ENCODE measurements at regions not wholly inside any gene's neighbourhood (a gene's known extent, or its start where the extent isn't known, plus 50 kb on each side); places are given as distances from the start of the nearest gene placed in this dataset.

DNA sequence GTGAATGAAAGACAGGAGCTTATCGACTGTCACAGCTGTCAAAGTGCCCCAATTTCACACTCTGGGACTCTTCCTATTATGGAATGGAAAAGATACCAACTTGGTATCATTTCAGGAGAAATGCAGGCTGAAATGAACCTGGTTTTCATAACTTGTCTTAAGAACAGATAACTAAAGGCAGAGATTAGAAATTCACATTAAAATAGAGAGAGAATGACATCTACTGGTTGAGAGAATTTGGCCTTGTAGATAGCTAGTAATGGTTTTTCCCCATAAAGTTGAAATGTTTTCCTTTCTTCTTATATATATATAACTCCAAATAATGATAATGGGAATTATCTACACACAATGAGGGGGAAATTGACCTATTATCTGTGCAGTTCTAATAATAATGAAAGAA, 600.2 kb upstream of the CCNG1 start:
- Histone ChIP-seq H3K18ac (ENCODE audit: low read length) (no peak overlapping the region), H3K14ac (ENCODE audit: low read length) (no peak overlapping the region), H3K4me2 (ENCODE audit: low read length) (no peak overlapping the region), H3K9ac (ENCODE audit: low read length) (no peak overlapping the region), H4K8ac (ENCODE audit: low read depth, low read length) (no peak overlapping the region), H2AFZ (ENCODE audit: insufficient read depth, low read length, poor library complexity) (no peak overlapping the region), H3K4ac (ENCODE audit: low read depth, low read length) (no peak overlapping the region), H3K23ac (ENCODE audit: low read length) (no peak overlapping the region), H3K4me1 (ENCODE audit: control insufficient read depth in 1 of 2, insufficient read depth in 2 of 2, low read length in 2 of 2) (no peaks in the 10 kb centered on the region), H3K27ac (ENCODE audit: low read depth, low read length) (no peak overlapping the region), H4K12ac (ENCODE audit: low read depth, low read length) (no peak overlapping the region), H3K27me3 (ENCODE audit: insufficient read depth, low read length) (no peaks in the 10 kb centered on the region), H3K79me2 (ENCODE audit: control insufficient read depth, insufficient read depth, low read length, poor library complexity) (no peaks in the 10 kb centered on the region), H3K4me3 (ENCODE audit: low read depth, low read length) (no peak overlapping the region), H2BK120ac (ENCODE audit: insufficient read depth, low read length, poor library complexity) (no peak overlapping the region), H2BK12ac (ENCODE audit: low read length) (no peak overlapping the region), H3K36me3 (ENCODE audit: control insufficient read depth in 1 of 2, insufficient read depth in 2 of 2, low read length in 2 of 2) (no peaks in the 10 kb centered on the region), H4K91ac (ENCODE audit: low read depth, low read length) (no peak overlapping the region), H2AK5ac (ENCODE audit: low read length) (no peak overlapping the region), H3K9me3 (ENCODE audit: insufficient read depth, low read depth, low read length) (no peaks in the 10 kb centered on the region), H3K79me1 (ENCODE audit: low read length) (no peaks in the 10 kb centered on the region), H2BK5ac (ENCODE audit: low read depth, low read length, poor library complexity) (no peak overlapping the region)
- WGBS (ENCODE audit: extremely low coverage, insufficient coverage, insufficient read length) = no CpG with 5 or more reads among the region's 1 CpG
- no peak for DNase-seq

DNA sequence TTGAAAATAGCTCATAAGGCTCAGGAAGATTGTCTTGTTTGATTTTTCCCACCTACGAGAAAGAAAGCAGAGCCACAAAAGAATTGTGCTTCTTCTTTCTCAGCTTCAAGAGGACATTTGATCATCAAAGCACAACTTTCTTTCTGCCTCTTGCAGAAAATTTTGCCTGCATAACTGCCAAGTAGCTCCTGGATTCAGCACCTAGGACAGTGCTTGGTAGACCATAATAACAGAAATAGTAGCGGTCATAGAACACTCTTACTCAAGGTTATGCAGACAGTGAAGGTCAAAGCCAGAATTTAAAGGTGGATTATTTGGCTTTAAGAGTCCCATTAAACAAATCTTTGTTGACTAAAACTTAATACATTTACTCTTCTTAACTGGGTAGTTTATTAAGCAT, 594.7 kb upstream of the CCNG1 start:
- no peak overlapping the region for H2BK5ac ChIP-seq (ENCODE audit: low read depth, low read length, poor library complexity)
- H4K8ac ChIP-seq (ENCODE audit: low read depth, low read length) = no peak overlapping the region
- no peaks in the 10 kb centered on the region for H3K9me3 ChIP-seq (ENCODE audit: insufficient read depth, low read depth, low read length)
- no peak overlapping the region for H2AFZ ChIP-seq (ENCODE audit: insufficient read depth, low read length, poor library complexity)
- no peak overlapping the region for H3K4ac ChIP-seq (ENCODE audit: low read depth, low read length)
- no peak overlapping the region for H3K4me2 ChIP-seq (ENCODE audit: low read length)
- no peak overlapping the region for H2AK5ac ChIP-seq (ENCODE audit: low read length)
- H2BK12ac ChIP-seq (ENCODE audit: low read length) = no peak overlapping the region
- no peak overlapping the region for H4K91ac ChIP-seq (ENCODE audit: low read depth, low read length)
- H3K79me1 ChIP-seq (ENCODE audit: low read length) = no peaks in the 10 kb centered on the region
- no peak overlapping the region for H3K23ac ChIP-seq (ENCODE audit: low read length)
- DNase-seq = no peak
- H3K27me3 ChIP-seq (ENCODE audit: insufficient read depth, low read length) = no peaks in the 10 kb centered on the region
- H2BK120ac ChIP-seq (ENCODE audit: insufficient read depth, low read length, poor library complexity) = no peak overlapping the region
- H4K12ac ChIP-seq (ENCODE audit: low read depth, low read length) = no peak overlapping the region
- WGBS (ENCODE audit: extremely low coverage, insufficient coverage, insufficient read length) = no CpG with 5 or more reads among the region's 2 CpGs
- H3K9ac ChIP-seq (ENCODE audit: low read length) = no peak overlapping the region
- H3K79me2 ChIP-seq (ENCODE audit: control insufficient read depth, insufficient read depth, low read length, poor library complexity) = no peaks in the 10 kb centered on the region
- no peak overlapping the region for H3K27ac ChIP-seq (ENCODE audit: low read depth, low read length)
- H3K36me3 ChIP-seq (ENCODE audit: control insufficient read depth in 1 of 2, insufficient read depth in 2 of 2, low read length in 2 of 2) = no peaks in the 10 kb centered on the region
- no peaks in the 10 kb centered on the region for H3K4me1 ChIP-seq (ENCODE audit: control insufficient read depth in 1 of 2, insufficient read depth in 2 of 2, low read length in 2 of 2)
- H3K18ac ChIP-seq (ENCODE audit: low read length) = no peak overlapping the region
- H3K4me3 ChIP-seq (ENCODE audit: low read depth, low read length) = no peak overlapping the region
- no peak overlapping the region for H3K14ac ChIP-seq (ENCODE audit: low read length)

DNA sequence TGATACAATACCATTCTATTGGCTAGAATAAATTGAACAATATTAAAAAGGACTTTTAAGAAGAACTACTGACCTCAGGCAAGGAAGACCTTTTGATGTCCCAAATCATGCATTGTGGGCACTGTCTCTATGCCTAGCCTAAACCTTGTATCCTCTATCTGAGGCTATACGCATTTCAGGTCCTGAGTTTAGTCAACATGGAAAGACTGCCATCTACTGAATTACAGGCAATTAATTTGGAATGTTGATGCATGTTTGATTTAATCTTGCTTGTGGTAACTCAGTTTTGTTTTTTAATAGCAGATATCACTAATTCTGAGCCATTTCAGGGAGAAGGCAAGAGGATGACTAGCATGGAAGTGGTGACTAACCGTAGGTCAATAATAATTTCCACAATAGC, 585.3 kb upstream of the CCNG1 start:
- Histone ChIP-seq H3K79me1 (ENCODE audit: low read length) (no peaks in the 10 kb centered on the region), H3K14ac (ENCODE audit: low read length) (no peak overlapping the region), H2AFZ (ENCODE audit: insufficient read depth, low read length, poor library complexity) (no peak overlapping the region), H3K4ac (ENCODE audit: low read depth, low read length) (no peak overlapping the region), H4K8ac (ENCODE audit: low read depth, low read length) (no peak overlapping the region), H3K79me2 (ENCODE audit: control insufficient read depth, insufficient read depth, low read length, poor library complexity) (no peaks in the 10 kb centered on the region), H3K23ac (ENCODE audit: low read length) (no peak overlapping the region), H3K18ac (ENCODE audit: low read length) (no peak overlapping the region), H3K4me2 (ENCODE audit: low read length) (no peak overlapping the region), H2AK5ac (ENCODE audit: low read length) (no peak overlapping the region), H3K27me3 (ENCODE audit: insufficient read depth, low read length) (no peaks in the 10 kb centered on the region), H2BK12ac (ENCODE audit: low read length) (no peak overlapping the region), H4K12ac (ENCODE audit: low read depth, low read length) (no peak overlapping the region), H2BK120ac (ENCODE audit: insufficient read depth, low read length, poor library complexity) (no peak overlapping the region), H3K4me3 (ENCODE audit: low read depth, low read length) (no peak overlapping the region), H3K27ac (ENCODE audit: low read depth, low read length) (no peak overlapping the region), H3K4me1 (ENCODE audit: control insufficient read depth in 1 of 2, insufficient read depth in 2 of 2, low read length in 2 of 2) (no peaks in the 10 kb centered on the region), H3K36me3 (ENCODE audit: control insufficient read depth in 1 of 2, insufficient read depth in 2 of 2, low read length in 2 of 2) (no peaks in the 10 kb centered on the region), H3K9ac (ENCODE audit: low read length) (no peak overlapping the region), H2BK5ac (ENCODE audit: low read depth, low read length, poor library complexity) (no peak overlapping the region), H4K91ac (ENCODE audit: low read depth, low read length) (no peak overlapping the region), H3K9me3 (ENCODE audit: insufficient read depth, low read depth, low read length) (no peaks in the 10 kb centered on the region)
- no CpG with 5 or more reads among the region's 2 CpGs for WGBS (ENCODE audit: extremely low coverage, insufficient coverage, insufficient read length)
- no peak for DNase-seq

DNA sequence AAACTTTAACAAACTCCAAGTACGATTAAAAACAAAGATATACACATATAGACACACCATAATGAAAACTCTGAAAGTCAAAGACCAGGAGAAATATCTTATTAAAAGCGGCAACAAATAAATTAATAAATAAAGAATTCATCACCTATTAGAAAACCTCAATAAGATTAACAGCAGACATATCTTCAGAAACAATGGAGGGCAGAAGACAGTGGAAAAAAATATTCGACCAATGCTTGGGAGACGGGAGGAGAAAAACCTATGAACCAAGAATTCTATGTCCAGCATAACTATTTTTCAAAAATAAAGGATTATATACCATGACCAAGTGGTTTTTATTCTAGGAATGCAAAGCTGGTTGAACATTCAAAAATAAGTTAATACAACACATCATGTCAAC, 578.6 kb upstream of the CCNG1 start:
- Histone ChIP-seq H3K79me1 (ENCODE audit: low read length) (no peaks in the 10 kb centered on the region), H3K23ac (ENCODE audit: low read length) (no peak overlapping the region), H3K27ac (ENCODE audit: low read depth, low read length) (no peak overlapping the region), H3K9me3 (ENCODE audit: insufficient read depth, low read depth, low read length) (no peaks in the 10 kb centered on the region), H2AFZ (ENCODE audit: insufficient read depth, low read length, poor library complexity) (no peak overlapping the region), H2AK5ac (ENCODE audit: low read length) (no peak overlapping the region), H3K4me2 (ENCODE audit: low read length) (no peak overlapping the region), H3K4me3 (ENCODE audit: low read depth, low read length) (no peak overlapping the region), H2BK5ac (ENCODE audit: low read depth, low read length, poor library complexity) (no peak overlapping the region), H3K4me1 (ENCODE audit: control insufficient read depth in 1 of 2, insufficient read depth in 2 of 2, low read length in 2 of 2) (no peaks in the 10 kb centered on the region), H3K4ac (ENCODE audit: low read depth, low read length) (no peak overlapping the region), H3K18ac (ENCODE audit: low read length) (no peak overlapping the region), H3K36me3 (ENCODE audit: control insufficient read depth in 1 of 2, insufficient read depth in 2 of 2, low read length in 2 of 2) (no peaks in the 10 kb centered on the region), H3K79me2 (ENCODE audit: control insufficient read depth, insufficient read depth, low read length, poor library complexity) (no peaks in the 10 kb centered on the region), H4K91ac (ENCODE audit: low read depth, low read length) (no peak overlapping the region), H3K27me3 (ENCODE audit: insufficient read depth, low read length) (no peaks in the 10 kb centered on the region), H3K9ac (ENCODE audit: low read length) (no peak overlapping the region), H4K12ac (ENCODE audit: low read depth, low read length) (no peak overlapping the region), H3K14ac (ENCODE audit: low read length) (no peak overlapping the region), H2BK120ac (ENCODE audit: insufficient read depth, low read length, poor library complexity) (no peak overlapping the region), H2BK12ac (ENCODE audit: low read length) (no peak overlapping the region), H4K8ac (ENCODE audit: low read depth, low read length) (no peak overlapping the region)
- no CpG with 5 or more reads among the region's 4 CpGs for WGBS (ENCODE audit: extremely low coverage, insufficient coverage, insufficient read length)
- no peak for DNase-seq

DNA sequence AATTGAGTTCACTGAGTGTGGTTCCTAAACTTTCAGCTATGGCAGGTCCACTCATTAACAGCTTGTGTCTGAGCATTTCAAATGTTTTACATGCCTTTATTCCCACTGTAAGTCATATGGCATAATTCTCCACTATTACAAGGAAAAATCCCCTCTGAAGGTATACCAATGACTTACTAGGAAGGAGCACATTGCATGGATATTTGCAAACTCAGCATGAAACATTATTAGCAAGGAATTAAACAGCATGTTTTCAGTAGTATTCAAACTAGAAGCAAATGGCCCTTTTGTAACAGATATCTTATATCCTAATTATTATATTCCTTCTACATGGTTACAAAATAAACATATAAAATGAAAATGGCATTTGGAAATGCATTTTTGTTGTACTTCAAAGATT, 566.4 kb upstream of the CCNG1 start:
- Histone ChIP-seq H3K9ac (ENCODE audit: low read length) (no peak overlapping the region), H3K27me3 (ENCODE audit: insufficient read depth, low read length) (no peaks in the 10 kb centered on the region), H3K27ac (ENCODE audit: low read depth, low read length) (no peak overlapping the region), H4K12ac (ENCODE audit: low read depth, low read length) (no peak overlapping the region), H2BK12ac (ENCODE audit: low read length) (no peak overlapping the region), H3K23ac (ENCODE audit: low read length) (no peak overlapping the region), H3K4me3 (ENCODE audit: low read depth, low read length) (no peak overlapping the region), H3K4ac (ENCODE audit: low read depth, low read length) (no peak overlapping the region), H3K79me1 (ENCODE audit: low read length) (no peaks in the 10 kb centered on the region), H3K9me3 (ENCODE audit: insufficient read depth, low read depth, low read length) (no peaks in the 10 kb centered on the region), H2BK5ac (ENCODE audit: low read depth, low read length, poor library complexity) (no peak overlapping the region), H4K8ac (ENCODE audit: low read depth, low read length) (no peak overlapping the region), H3K36me3 (ENCODE audit: control insufficient read depth in 1 of 2, insufficient read depth in 2 of 2, low read length in 2 of 2) (no peaks in the 10 kb centered on the region), H3K79me2 (ENCODE audit: control insufficient read depth, insufficient read depth, low read length, poor library complexity) (no peaks in the 10 kb centered on the region), H3K4me2 (ENCODE audit: low read length) (no peak overlapping the region), H3K14ac (ENCODE audit: low read length) (no peak overlapping the region), H3K18ac (ENCODE audit: low read length) (no peak overlapping the region), H3K4me1 (ENCODE audit: control insufficient read depth in 1 of 2, insufficient read depth in 2 of 2, low read length in 2 of 2) (no peaks in the 10 kb centered on the region), H2BK120ac (ENCODE audit: insufficient read depth, low read length, poor library complexity) (no peak overlapping the region), H2AFZ (ENCODE audit: insufficient read depth, low read length, poor library complexity) (no peak overlapping the region), H4K91ac (ENCODE audit: low read depth, low read length) (no peak overlapping the region), H2AK5ac (ENCODE audit: low read length) (no peak overlapping the region)
- no peak for DNase-seq
